GM19239 (cell line): ENCODE measurements at regions not wholly inside any gene's neighbourhood (a gene's known extent, or its start where the extent isn't known, plus 50 kb on each side); places are given as distances from the start of the nearest gene placed in this dataset.
"Not testable (repeated sequence)": the region's sequence is repeated elsewhere in the genome, so short reads cannot be mapped to it uniquely, and the experiment has no call there.

Experiments used
- DNase-seq: peaks from one replicate; pipeline ENCODE4 v3.0.0; 2011; ENCODE audit warnings: low spot score; ENCODE audit not compliant: insufficient read length
- FAIRE-seq: peaks from 2 replicates; lab custom pipeline; 2011; peaks lifted over from hg19 to GRCh38; lab: Jason Lieb, UNC

DNA sequence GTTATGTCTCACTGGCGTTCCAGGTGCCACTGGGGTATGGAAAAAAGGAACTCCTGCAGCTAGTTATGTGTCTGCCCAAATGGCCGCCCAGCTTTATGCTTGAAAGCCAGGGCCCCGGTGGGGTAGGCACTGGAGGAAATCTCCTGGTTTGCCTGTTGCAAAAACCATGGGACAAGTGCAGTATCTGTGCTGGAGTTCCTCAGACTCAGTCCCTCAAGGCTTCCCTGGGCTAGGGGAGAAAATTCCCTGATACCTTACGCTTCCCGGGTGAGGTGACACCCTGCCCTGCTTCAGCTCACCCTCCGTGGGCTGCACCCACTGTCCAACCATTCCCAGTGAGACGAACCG is 90.3 kb upstream of the CDK6 start:
- DNase-seq (no peak), FAIRE-seq (no peak)

DNA sequence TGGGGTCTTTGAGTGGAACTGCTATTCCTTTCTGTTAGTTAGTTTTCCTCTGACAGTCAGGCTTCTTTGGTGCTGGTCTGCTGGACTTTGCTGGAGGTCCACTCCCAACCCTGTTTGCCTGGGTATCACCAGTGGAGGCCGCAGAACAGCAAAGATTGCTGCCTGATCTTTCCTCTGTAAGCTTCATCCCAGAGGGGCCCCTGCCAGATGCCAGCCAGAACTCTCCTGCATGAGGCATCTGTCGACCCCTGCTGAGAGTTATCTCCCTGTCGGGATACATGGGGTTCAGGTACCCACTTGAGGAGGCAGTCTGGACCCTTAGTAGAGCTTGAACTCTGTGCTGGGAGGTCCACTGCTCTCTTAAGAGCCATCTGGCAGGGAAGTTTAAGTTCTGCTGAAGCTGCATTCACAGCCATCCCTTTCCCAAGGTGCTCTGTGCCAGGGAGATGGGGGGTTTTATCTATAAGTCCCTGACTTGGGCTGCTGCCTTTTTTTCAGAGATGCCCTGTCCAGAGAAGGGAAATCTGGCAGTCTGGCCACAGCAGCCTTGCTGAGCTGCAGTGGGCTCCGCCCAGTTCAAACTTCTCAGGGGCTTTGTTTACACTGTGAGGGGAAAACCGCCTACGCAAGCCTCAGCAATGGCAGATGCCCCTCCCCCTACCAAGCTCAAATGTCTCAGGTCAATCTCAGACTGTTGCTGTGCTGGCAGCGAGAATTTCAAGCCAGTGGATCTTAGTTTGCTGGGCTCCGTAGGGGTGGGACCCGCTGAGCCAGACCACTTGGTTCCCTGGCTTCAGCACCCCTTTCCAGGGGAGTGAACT is 89.7 kb upstream of the CDK6 start:
- no peak for DNase-seq
- FAIRE-seq = no peak

DNA sequence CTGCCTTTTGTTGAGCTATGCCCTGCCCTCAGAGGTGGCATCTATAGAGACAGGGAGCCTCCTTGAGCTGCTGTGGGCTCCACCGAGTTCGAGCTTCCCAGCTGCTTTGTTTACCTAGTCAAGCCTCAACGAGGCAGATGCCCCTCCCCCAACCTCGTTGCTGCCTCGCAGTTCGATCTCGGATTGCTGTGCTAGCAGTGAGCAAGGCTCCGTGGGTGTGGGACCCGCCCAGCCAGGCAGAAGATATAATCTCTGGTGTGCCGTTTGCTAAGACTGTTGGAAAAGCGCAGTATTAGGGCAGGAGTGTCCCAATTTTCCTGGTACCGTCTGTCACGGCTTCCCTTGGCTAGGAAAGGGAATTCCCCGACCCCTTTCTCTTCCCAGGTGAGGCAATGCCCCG is 88.4 kb upstream of the CDK6 start:
- FAIRE-seq = no peak
- DNase-seq = no peak

DNA sequence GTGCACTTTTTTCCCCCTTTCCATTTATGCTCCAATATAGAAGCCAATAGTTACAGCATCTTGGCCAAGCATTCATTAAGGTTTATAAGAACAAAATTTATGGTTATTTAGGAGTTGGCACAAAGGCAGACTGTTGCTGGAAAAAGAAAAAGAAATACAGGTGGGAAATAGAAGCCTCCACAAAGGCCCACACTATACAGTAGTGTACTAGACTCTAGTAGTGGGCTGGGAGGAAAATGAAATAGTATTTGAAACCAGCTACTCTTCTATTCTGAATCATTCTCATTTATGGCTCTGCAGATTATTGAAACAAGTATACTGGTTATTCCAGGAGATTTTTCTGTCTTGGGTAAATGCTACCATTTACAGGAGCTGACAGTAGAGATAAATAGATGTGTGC is 80.9 kb upstream of the CDK6 start:
- FAIRE-seq (no peak), DNase-seq (no peak)

DNA sequence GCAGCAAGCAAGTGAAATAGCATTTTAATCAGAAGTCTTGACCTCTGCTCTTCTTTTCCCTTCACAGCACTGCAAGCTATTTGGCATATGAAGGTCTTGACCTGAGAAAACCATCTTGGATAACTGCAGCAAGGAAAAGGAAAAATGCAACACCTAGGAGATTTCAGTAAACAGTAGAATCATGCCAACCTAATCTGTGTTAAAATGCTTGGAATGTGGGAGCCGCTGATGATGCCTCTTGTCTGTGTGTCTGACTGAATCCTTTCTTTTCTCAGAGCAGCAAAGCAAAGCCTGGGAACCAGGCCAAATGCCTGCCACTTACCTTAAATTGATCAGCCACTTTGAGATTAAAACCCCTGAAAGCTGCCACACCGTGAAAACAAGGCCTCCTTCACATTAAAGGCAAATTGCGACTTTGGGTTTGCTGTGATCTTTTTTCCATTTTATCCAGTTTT is 80.4 kb upstream of the CDK6 start:
- FAIRE-seq = no peak
- no peak for DNase-seq

DNA sequence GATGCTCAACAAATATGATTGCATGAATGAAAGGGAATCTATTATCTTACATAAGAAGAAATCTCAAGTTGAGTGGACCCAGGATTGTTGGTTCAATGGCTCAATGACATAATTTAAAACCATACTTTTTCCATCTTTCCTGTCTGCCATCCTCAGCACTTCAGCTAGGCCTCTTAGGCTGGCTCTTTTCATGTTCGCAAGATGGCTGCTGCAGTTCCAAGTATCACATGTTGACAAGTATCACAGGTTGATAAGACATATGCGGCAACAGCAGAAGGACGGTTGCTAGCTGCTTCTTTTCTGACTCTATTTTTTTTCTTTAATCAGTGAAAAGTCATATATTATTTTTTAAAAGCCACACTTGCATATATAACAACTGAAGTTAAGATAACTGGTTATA is 79.0 kb upstream of the CDK6 start:
- no peak for DNase-seq
- FAIRE-seq = no peak

DNA sequence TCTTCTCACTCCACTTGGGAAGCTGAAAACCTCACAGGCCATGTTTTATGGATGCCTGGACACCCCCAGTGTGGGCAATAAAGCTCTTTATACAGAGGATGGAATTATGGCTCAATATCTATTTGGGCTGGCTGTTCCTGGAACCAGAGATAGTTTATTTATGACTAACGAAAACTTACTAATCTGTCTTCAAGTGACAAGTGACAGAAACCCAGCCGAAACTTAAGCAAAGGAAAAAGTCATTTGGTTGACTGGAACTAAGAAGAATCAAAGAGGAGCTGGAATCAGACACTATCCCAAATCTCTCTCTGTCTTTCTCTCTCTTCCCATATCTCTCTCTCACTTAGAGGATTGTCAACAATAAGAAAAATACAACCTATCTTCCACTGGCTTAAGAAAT is 78.3 kb upstream of the CDK6 start:
- no peak for FAIRE-seq
- DNase-seq = no peak

DNA sequence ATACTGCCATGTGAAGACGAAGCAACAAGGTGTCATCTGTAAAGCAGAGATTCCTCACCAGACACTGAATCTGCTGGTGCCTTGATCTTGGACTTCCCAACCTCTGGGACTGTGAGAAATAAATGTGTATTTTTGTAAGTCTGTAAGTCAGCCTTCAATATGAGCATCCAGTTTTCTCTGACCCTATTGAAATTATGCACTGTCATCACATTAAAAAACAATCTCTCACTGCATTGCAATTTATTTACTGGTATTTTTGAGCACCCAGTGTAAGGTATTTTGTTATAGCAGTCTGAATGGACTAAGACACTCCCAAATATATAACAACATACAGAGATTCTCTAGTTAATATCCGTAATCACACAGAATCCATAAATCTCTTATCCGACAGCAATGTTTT is 77.5 kb upstream of the CDK6 start:
- DNase-seq (no peak), FAIRE-seq (no peak)

DNA sequence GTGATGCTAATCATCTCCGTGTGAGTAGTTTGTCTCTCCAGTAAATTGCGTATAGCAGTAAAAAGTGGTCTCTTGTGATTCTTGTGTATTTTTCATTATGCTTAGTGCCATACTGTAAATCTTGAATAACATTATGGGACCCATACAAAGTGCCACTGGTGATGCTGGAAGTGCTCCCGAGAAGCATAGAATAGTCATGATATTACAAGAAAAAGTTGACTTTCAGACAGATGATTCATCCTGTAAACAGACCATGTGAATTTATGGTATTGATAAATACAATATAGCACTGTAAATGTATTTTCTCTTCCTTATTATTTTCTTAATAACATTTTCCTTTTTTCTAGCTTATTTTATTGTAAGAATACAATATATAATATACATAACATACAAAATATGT is 74.6 kb upstream of the CDK6 start:
- FAIRE-seq = no peak
- no peak for DNase-seq

DNA sequence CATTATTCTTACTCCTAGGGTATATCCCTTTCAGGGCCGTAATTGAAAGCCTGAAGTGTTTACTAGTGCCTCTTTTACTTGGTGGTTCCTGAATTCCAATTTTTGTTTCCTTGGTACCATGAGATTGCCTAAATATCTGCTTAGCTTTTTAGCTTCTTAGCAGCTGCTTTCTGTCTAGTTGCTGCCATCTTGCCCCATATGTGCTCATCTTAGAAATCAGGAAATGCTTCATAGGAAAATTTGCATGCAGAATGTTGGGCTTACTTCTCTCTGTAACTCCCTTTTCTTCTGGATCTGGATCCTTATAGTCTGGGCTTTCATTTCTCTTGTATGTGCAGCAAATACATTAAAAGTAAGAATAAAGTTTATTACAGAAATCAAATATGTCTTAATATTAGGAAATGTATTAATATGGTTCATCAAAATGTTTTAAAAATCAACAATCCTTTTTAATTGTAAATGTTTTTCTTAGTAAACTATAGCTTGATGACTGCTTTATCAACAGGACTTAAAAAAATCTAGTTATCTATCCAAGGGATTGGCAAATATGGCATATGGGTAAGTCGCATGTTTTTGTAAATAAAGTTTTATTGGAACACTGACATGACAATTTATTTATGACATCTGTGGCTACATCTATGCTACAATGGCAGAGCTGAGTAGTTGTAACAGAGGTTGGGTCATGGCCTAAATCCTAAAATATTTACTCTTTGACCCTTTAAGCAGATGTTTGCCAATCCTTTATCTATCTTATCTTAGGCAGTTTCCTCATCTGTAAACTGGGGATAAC is 73.5 kb upstream of the CDK6 start:
- FAIRE-seq = no peak
- DNase-seq = no peak

DNA sequence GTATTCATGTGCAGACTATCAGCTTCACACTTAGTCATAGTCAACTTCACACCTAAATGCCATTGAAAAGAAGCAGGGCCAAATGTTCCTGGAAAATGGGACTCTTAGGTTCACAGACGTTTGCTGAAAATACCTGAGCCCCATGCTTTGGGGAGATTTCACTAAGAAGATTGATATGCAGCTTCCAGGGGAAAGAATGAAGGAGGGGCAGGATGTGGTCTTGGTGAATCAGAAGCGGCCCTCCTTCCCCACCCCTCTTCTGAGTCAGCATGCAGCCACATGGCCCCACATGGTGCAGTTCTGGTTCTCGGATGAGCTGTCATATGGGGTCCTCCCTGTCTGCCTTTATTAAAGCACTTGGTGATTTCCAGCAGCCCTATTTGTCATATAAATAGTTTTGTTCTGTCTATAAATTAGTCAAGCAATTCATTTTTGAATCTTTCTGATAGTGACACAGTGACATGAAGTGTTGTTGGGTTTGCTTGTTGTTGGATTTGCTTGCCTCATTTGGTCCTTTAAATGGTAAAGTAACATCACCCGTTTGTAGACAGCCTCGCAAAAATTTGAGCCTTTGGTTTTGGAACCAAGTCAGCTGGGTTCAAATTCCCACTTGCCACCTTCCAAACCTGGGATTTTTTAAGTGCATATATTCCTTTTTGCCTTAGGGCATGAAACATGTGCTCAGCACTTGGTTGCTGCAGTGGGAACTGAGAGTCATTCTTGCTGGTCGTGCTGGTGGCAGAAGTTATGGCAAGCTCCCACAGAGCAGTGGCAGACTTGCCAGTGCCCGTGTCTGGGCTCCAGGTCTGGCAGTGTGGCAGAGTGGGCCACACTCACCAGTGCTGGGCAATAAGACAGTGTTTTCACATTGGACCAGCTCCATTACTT is 68.1 kb upstream of the CDK6 start:
- FAIRE-seq = peak; percentile 96
- DNase-seq = peak; percentile 36

DNA sequence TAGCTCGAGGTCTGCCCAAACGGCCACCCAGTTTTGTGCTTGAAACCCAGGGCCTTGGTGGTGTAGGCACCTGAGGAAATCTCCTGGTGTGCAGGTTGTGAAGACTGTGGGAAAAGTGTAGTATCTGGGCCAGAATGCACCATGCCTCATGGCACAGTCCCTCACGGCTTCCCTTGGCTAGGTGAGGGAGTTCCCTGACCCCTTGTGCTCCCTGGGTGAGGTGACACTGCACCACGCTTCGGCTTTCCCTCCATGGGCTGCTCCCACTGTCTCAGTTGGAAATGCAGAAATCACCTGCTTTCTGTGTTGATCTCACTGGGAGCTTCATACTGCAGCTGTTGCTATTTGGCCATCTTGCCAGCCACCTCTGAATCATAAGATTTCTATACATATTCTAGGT is 62.4 kb upstream of the CDK6 start:
- DNase-seq (no peak), FAIRE-seq (no peak)

DNA sequence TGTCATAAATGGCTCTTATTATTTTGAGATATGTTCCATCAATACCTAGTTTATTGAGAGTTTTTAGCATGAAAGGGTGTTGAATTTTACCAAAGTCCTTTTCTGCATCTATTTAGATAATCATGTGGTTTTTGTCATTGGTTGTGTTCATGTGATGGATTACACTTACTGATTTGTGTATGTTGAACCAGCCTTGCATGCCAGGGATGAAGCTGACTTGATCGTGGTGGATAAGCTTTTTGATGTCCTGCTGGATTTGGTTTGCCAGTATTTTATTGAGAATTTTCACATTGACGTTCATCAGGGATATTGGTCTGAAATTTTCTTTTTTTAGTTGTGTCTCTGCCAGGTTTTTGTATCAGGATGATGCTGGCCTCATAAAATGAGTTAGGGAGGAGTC is 58.5 kb upstream of the CDK6 start:
- not testable (repeated sequence) for DNase-seq, FAIRE-seq

DNA sequence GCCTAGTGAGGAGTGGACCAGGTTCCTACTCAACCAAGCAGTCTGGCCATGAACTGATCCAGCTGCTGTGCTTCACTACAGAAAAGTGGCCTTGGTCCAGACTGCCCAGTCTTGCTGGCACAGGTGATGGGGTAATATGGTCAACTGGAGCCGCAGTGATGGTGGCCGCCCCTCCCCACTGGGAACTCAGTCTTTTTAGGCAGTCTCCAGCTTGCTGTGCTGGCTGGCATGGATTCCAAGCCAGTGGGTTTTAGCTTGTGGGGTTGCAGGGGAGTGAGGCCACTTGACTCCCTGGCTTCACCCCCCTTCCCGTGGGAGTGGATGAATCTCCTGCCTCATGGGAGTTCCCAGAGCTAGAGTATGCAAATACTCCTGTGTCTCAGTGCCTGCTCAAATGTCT is 52.7 kb upstream of the CDK6 start:
- DNase-seq (no peak), FAIRE-seq (no peak)
